ENCODE measurements at regions not wholly inside any gene's neighbourhood (a gene's known extent, or its start where the extent isn't known, plus 50 kb on each side); places are given as distances from the start of the nearest gene placed in this dataset.

DNA sequence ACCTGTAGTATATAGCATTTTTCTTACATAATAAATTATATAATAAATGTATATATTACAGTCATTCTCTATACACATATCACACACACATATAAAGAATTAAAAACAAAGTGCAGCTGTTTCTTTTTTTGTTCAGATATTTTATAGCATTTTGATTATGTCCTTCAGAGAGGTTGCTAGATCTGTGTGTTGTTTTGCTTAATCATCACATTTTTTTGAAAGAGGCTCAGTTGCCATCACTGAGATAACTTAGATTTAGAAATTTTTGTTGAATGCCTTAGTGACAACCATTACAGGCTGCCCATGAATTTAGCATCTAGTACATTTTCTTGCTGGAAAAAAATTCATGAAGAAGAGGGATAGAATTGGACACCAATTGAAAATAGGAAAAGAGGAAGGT, 545.2 kb upstream of the PCDH9 start:
- no peak for ATAC-seq
- TF ChIP-seq POU6F1 (CRISPR knock-in tag; IDR thresholded peaks at IDR 0.05; ENCODE audit: borderline replicate concordance, low read depth) (no peak), ZNF70 (CRISPR knock-in tag; IDR thresholded peaks at IDR 0.05) (no peak), SNAI2 (CRISPR knock-in tag; IDR thresholded peaks at IDR 0.05) (no peak), RARB (CRISPR knock-in tag; IDR thresholded peaks at IDR 0.05) (no peak), PATZ1 (CRISPR knock-in tag; IDR thresholded peaks at IDR 0.05; ENCODE audit: borderline replicate concordance) (no peak), ARNTL (CRISPR knock-in tag; IDR thresholded peaks at IDR 0.05; ENCODE audit: borderline replicate concordance, low read depth) (no peak), CSDC2 (CRISPR knock-in tag; IDR thresholded peaks at IDR 0.05) (no peak)

DNA sequence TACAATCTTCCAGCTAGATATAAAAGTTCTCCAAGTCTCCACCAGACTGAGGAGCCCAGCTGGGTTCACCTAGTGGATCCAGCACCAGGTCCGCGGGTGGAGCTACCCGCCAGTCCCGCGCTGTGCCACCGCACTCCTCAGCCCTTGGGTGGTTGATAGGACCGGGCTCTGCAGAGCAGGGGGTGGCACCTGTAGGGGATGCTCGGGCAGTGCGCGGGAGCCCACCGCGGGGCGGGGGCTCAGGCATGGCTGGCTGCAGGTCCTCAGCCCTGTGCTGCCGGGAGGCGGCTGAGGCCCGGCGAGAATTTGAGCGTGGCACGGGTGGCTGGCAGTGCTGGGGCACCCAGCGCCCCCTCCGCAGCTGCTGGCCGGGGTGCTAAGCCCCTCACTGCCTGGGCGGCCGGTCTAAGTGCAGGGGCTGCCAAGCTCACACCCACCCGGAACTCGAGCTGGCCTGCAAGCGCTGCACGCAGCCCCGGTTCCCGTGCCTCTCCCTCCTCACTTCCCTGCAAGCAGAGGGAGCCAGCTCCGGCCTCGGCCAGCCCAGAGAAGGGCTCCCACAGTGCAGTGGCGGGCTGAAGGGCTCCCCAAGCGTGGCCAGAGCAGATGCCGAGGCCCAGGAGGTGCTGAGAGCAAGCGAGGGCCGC, 542.8 kb upstream of the PCDH9 start:
- ATAC-seq: no peak
- no peak for TF ChIP-seq POU6F1 (CRISPR knock-in tag; IDR thresholded peaks at IDR 0.05; ENCODE audit: borderline replicate concordance, low read depth)
- no peak for TF ChIP-seq TOX (CRISPR knock-in tag; IDR thresholded peaks at IDR 0.05; ENCODE audit: borderline replicate concordance)
- no peak for TF ChIP-seq SNAI2 (CRISPR knock-in tag; IDR thresholded peaks at IDR 0.05)
- no peak for TF ChIP-seq PATZ1 (CRISPR knock-in tag; IDR thresholded peaks at IDR 0.05; ENCODE audit: borderline replicate concordance)
- TF ChIP-seq ZC3H10 (CRISPR knock-in tag; IDR thresholded peaks at IDR 0.05): no peak
- TF ChIP-seq OSR1 (CRISPR knock-in tag; IDR thresholded peaks at IDR 0.05): no peak
- TF ChIP-seq, protein P1, sequence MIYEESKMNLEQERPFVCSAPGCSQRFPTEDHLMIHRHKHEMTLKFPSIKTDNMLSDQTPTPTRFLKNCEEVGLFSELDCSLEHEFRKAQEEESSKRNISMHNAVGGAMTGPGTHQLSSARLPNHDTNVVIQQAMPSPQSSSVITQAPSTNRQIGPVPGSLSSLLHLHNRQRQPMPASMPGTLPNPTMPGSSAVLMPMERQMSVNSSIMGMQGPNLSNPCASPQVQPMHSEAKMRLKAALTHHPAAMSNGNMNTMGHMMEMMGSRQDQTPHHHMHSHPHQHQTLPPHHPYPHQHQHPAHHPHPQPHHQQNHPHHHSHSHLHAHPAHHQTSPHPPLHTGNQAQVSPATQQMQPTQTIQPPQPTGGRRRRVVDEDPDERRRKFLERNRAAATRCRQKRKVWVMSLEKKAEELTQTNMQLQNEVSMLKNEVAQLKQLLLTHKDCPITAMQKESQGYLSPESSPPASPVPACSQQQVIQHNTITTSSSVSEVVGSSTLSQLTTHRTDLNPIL (CRISPR knock-in tag; IDR thresholded peaks at IDR 0.05; ENCODE audit: low read depth): no peak
- TF ChIP-seq TCF4 (CRISPR knock-in tag; IDR thresholded peaks at IDR 0.05; ENCODE audit: borderline replicate concordance): no peak
- no peak for TF ChIP-seq ZFP3 (CRISPR knock-in tag; IDR thresholded peaks at IDR 0.05)
- TF ChIP-seq ESRRG (CRISPR knock-in tag; IDR thresholded peaks at IDR 0.05): no peak
- no peak for TF ChIP-seq ZFP30 (CRISPR knock-in tag; IDR thresholded peaks at IDR 0.05)
- no peak for TF ChIP-seq PPARA (CRISPR knock-in tag; IDR thresholded peaks at IDR 0.05; ENCODE audit: borderline replicate concordance)
- no peak for TF ChIP-seq BACH2 (CRISPR knock-in tag; IDR thresholded peaks at IDR 0.05; ENCODE audit: borderline replicate concordance)
- TF ChIP-seq, protein P2, sequence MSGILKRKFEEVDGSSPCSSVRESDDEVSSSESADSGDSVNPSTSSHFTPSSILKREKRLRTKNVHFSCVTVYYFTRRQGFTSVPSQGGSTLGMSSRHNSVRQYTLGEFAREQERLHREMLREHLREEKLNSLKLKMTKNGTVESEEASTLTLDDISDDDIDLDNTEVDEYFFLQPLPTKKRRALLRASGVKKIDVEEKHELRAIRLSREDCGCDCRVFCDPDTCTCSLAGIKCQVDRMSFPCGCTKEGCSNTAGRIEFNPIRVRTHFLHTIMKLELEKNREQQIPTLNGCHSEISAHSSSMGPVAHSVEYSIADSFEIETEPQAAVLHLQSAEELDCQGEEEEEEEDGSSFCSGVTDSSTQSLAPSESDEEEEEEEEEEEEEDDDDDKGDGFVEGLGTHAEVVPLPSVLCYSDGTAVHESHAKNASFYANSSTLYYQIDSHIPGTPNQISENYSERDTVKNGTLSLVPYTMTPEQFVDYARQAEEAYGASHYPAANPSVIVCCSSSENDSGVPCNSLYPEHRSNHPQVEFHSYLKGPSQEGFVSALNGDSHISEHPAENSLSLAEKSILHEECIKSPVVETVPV (CRISPR knock-in tag; IDR thresholded peaks at IDR 0.05): no peak
- TF ChIP-seq, protein P3, sequence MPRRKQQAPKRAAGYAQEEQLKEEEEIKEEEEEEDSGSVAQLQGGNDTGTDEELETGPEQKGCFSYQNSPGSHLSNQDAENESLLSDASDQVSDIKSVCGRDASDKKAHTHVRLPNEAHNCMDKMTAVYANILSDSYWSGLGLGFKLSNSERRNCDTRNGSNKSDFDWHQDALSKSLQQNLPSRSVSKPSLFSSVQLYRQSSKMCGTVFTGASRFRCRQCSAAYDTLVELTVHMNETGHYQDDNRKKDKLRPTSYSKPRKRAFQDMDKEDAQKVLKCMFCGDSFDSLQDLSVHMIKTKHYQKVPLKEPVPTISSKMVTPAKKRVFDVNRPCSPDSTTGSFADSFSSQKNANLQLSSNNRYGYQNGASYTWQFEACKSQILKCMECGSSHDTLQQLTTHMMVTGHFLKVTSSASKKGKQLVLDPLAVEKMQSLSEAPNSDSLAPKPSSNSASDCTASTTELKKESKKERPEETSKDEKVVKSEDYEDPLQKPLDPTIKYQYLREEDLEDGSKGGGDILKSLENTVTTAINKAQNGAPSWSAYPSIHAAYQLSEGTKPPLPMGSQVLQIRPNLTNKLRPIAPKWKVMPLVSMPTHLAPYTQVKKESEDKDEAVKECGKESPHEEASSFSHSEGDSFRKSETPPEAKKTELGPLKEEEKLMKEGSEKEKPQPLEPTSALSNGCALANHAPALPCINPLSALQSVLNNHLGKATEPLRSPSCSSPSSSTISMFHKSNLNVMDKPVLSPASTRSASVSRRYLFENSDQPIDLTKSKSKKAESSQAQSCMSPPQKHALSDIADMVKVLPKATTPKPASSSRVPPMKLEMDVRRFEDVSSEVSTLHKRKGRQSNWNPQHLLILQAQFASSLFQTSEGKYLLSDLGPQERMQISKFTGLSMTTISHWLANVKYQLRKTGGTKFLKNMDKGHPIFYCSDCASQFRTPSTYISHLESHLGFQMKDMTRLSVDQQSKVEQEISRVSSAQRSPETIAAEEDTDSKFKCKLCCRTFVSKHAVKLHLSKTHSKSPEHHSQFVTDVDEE (CRISPR knock-in tag; IDR thresholded peaks at IDR 0.05): no peak
- no peak for TF ChIP-seq ZNF70 (CRISPR knock-in tag; IDR thresholded peaks at IDR 0.05)
- no peak for TF ChIP-seq RARB (CRISPR knock-in tag; IDR thresholded peaks at IDR 0.05)
- TF ChIP-seq ZNF565 (CRISPR knock-in tag; conservative IDR thresholded peaks at IDR 0.05; ENCODE audit: low read depth): no peak
